IPS-NIHi7 (cell line): ENCODE measurements at regions not wholly inside any gene's neighbourhood (a gene's known extent, or its start where the extent isn't known, plus 50 kb on each side); places are given as distances from the start of the nearest gene placed in this dataset.
"Not testable (repeated sequence)": the region's sequence is repeated elsewhere in the genome, so short reads cannot be mapped to it uniquely, and the experiment has no call there.

ENCODE experiments used
- DNase-seq: peaks from one replicate; pipeline ENCODE4 v3.0.0; 2012; ENCODE audit warnings: mixed read lengths; ENCODE audit errors: extremely low spot score

- DNase-seq = no peak
Observed at GRCh38 chr6:154629127-154629526, 104.1 kb upstream of the SCAF8 start.

- DNase-seq = no peak
Observed at GRCh38 chr6:154632119-154632518, 101.1 kb upstream of the SCAF8 start.

GRCh38 chr6:154637392-154637791, 95.8 kb upstream of the SCAF8 start:
- no peak for DNase-seq

- no peak for DNase-seq
Observed at GRCh38 chr6:154638369-154638768, 94.8 kb upstream of the SCAF8 start.

- not testable (repeated sequence) for DNase-seq
Observed at GRCh38 chr6:154639196-154639595, 94.0 kb upstream of the SCAF8 start.

- DNase-seq = no peak
Observed at GRCh38 chr6:154648188-154648887, 84.9 kb upstream of the SCAF8 start.

GRCh38 chr6:154648888-154649205, 84.4 kb upstream of the SCAF8 start:
- no peak for DNase-seq

GRCh38 chr6:154649721-154650120, 83.5 kb upstream of the SCAF8 start:
- DNase-seq = no peak

GRCh38 chr6:154650351-154650750, 82.9 kb upstream of the SCAF8 start:
- DNase-seq = no peak

- DNase-seq = no peak
Observed at GRCh38 chr6:154651656-154652055, 81.6 kb upstream of the SCAF8 start.

- no peak for DNase-seq
Observed at GRCh38 chr6:154653385-154653784, 79.8 kb upstream of the SCAF8 start.

- DNase-seq = no peak
Observed at GRCh38 chr6:154653853-154654252, 79.4 kb upstream of the SCAF8 start.

GRCh38 chr6:154656660-154657059, 76.6 kb upstream of the SCAF8 start:
- no peak for DNase-seq

GRCh38 chr6:154661768-154662167, 71.4 kb upstream of the SCAF8 start:
- DNase-seq = no peak

- no peak for DNase-seq
Observed at GRCh38 chr6:154664287-154664686, 68.9 kb upstream of the SCAF8 start.

GRCh38 chr6:154668156-154668555, 65.1 kb upstream of the SCAF8 start:
- no peak for DNase-seq

GRCh38 chr6:154672086-154672485, 61.1 kb upstream of the SCAF8 start:
- DNase-seq = no peak

GRCh38 chr6:154673919-154674318, 59.3 kb upstream of the SCAF8 start:
- no peak for DNase-seq

GRCh38 chr6:154675602-154676088, 57.6 kb upstream of the SCAF8 start:
- peak; percentile 96 for DNase-seq

- no peak for DNase-seq
Observed at GRCh38 chr6:154682633-154683125, 50.5 kb upstream of the SCAF8 start.
